CD8-positive, alpha-beta memory T cell (primary cell): ENCODE measurements at regions not wholly inside any gene's neighbourhood (a gene's known extent, or its start where the extent isn't known, plus 50 kb on each side); places are given as distances from the start of the nearest gene placed in this dataset.
"Not testable (repeated sequence)": the region's sequence is repeated elsewhere in the genome, so short reads cannot be mapped to it uniquely, and the experiment has no call there.

Source experiments
- CTCF ChIA-PET: fragments of 350-600 bp; sonication (Branson Sonifier 250); formaldehyde crosslinking; loops from one replicate; lab custom pipeline; 2021; ENCODE audit warnings: antibody characterized with exemption; lab: Charles Lee
- POLR2A ChIA-PET: fragments of 350-600 bp; sonication (Branson Sonifier 250); formaldehyde crosslinking; loops from one replicate; lab custom pipeline; 2021; ENCODE audit warnings: antibody characterized with exemption; lab: Charles Lee
- DNase-seq, 5 donors: peaks; one replicate each; pipeline versions ENCODE4 v3.0.0 to v3.0.0-alpha.2; 2020 to 2022; ENCODE audit warnings: mixed read lengths in 1 of 5
- H3K27ac ChIP-seq: one replicate; pipeline ENCODE4 v1.7.0; 2013; ENCODE audit warnings: low read depth, mild to moderate bottlenecking, low read length, moderate library complexity
- H3K27me3 ChIP-seq: 2 replicates; pipeline ENCODE4 v1.7.0; 2013; ENCODE audit warnings: low read length, mild to moderate bottlenecking; ENCODE audit not compliant: insufficient read depth, poor library complexity, severe bottlenecking
- H3K36me3 ChIP-seq: 2 replicates; pipeline ENCODE4 v1.7.0; 2013; ENCODE audit warnings: mild to moderate bottlenecking, low read length, moderate library complexity; ENCODE audit not compliant: insufficient read depth
- H3K4me1 ChIP-seq: 2 replicates; pipeline ENCODE4 v1.7.0; 2013; ENCODE audit warnings: mild to moderate bottlenecking, low read length, moderate library complexity; ENCODE audit not compliant: insufficient read depth
- H3K4me3 ChIP-seq: 2 replicates; pipeline ENCODE4 v1.7.0; 2013; ENCODE audit warnings: mild to moderate bottlenecking, low read length
- H3K9me3 ChIP-seq: 2 replicates; pipeline ENCODE4 v1.7.0; 2013; ENCODE audit warnings: mild to moderate bottlenecking, low read length
- H3K27ac Mint-ChIP-seq, 8 donors: one replicate each; pipeline ENCODE4 v1.8.0; 2020 to 2021; ENCODE audit warnings: mixed read lengths in 8 of 8, mild to moderate bottlenecking in 6 of 8, inconsistent platforms in 3 of 8, moderate library complexity in 3 of 8
- H3K27me3 Mint-ChIP-seq, 2 donors: one replicate each; pipeline ENCODE4 v1.8.0; 2020 to 2021; ENCODE audit warnings: mixed read lengths in 2 of 2, mild to moderate bottlenecking in 1 of 2, moderate library complexity in 1 of 2
- H3K36me3 Mint-ChIP-seq, 3 donors: one replicate each; pipeline ENCODE4 v1.8.0; 2020 to 2021; ENCODE audit warnings: mixed read lengths in 3 of 3, inconsistent platforms in 1 of 3, mild to moderate bottlenecking in 1 of 3
- H3K4me1 Mint-ChIP-seq, 3 donors: one replicate each; pipeline ENCODE4 v1.8.0; 2020 to 2021; ENCODE audit warnings: mixed read lengths in 3 of 3, inconsistent platforms in 1 of 3, mild to moderate bottlenecking in 1 of 3
- H3K4me3 Mint-ChIP-seq, 7 donors: one replicate each; pipeline ENCODE4 v1.8.0; 2020 to 2021; ENCODE audit warnings: mixed read lengths in 7 of 7, mild to moderate bottlenecking in 6 of 7, moderate library complexity in 4 of 7, inconsistent platforms in 2 of 7
- H3K9me3 Mint-ChIP-seq, 5 donors: one replicate each; pipeline ENCODE4 v1.8.0; 2020 to 2022; ENCODE audit warnings: mixed read lengths in 5 of 5, mild to moderate bottlenecking in 3 of 5, moderate library complexity in 2 of 5, inconsistent platforms in 1 of 5

- POLR2A ChIA-PET = no interaction called here
Observed at GRCh38 chrX:142873214-142873613, 152.5 kb upstream of the SPANXN4 start.

GRCh38 chrX:142884881-142885280 is 140.8 kb upstream of the SPANXN4 start:
- Mint-ChIP-seq H3K9me3 (peaks cover 0 to 9% (median 0%) of the 10 kb centered on the region in 5 donors), H3K4me3 (no peak overlapping the region), H3K36me3 (no peaks in the 10 kb centered on the region), H3K27me3 (no peaks in the 10 kb centered on the region), H3K27ac (no peak overlapping the region), H3K4me1 (no peaks in the 10 kb centered on the region)
- no peaks in the 10 kb centered on the region for H3K36me3 ChIP-seq
- no peaks in the 10 kb centered on the region for H3K9me3 ChIP-seq
- POLR2A ChIA-PET = no interaction called here
- H3K27ac ChIP-seq = no peak overlapping the region
- no peaks in the 10 kb centered on the region for H3K27me3 ChIP-seq
- no peak overlapping the region for H3K4me3 ChIP-seq
- H3K4me1 ChIP-seq = no peaks in the 10 kb centered on the region
- CTCF ChIA-PET = no interaction called here
- no peak for DNase-seq

More at GRCh38 chrX:142873214-142873613, 152.5 kb upstream of the SPANXN4 start:
- CTCF ChIA-PET = no interaction called here
- Histone ChIP-seq H3K4me3 (no peak overlapping the region), H3K27ac (no peak overlapping the region), H3K4me1 (no peaks in the 10 kb centered on the region), H3K36me3 (no peaks in the 10 kb centered on the region), H3K27me3 (no peaks in the 10 kb centered on the region), H3K9me3 (no peaks in the 10 kb centered on the region)
- peaks cover 0 to 11% (median 0%) of the 10 kb centered on the region in 5 donors for H3K9me3 Mint-ChIP-seq
- H3K27ac Mint-ChIP-seq = no peak overlapping the region
- H3K36me3 Mint-ChIP-seq = no peaks in the 10 kb centered on the region
- H3K27me3 Mint-ChIP-seq = peaks cover 0 to 5% of the 10 kb centered on the region in 2 donors
- DNase-seq = no peak
- no peaks in the 10 kb centered on the region for H3K4me1 Mint-ChIP-seq
- no peak overlapping the region for H3K4me3 Mint-ChIP-seq

- Mint-ChIP-seq H3K9me3 (peaks cover 0 to 1% (median 0%) of the 10 kb centered on the region in 5 donors), H3K36me3 (no peaks in the 10 kb centered on the region), H3K4me1 (no peaks in the 10 kb centered on the region), H3K27ac (no peak overlapping the region), H3K27me3 (no peaks in the 10 kb centered on the region), H3K4me3 (no peak overlapping the region)
- DNase-seq = no peak
- ChIA-PET CTCF (no interaction called here), POLR2A (no interaction called here)
- no peaks in the 10 kb centered on the region for H3K4me1 ChIP-seq
- H3K36me3 ChIP-seq = no peaks in the 10 kb centered on the region
- H3K27ac ChIP-seq = no peak overlapping the region
- no peak overlapping the region for H3K4me3 ChIP-seq
- no peaks in the 10 kb centered on the region for H3K27me3 ChIP-seq
- H3K9me3 ChIP-seq = no peaks in the 10 kb centered on the region
Observed at GRCh38 chrX:142891046-142891445, 134.7 kb upstream of the SPANXN4 start.

GRCh38 chrX:142898164-142898563 is 127.6 kb upstream of the SPANXN4 start:
- H3K27me3 Mint-ChIP-seq = no peaks in the 10 kb centered on the region
- no peaks in the 10 kb centered on the region for H3K9me3 ChIP-seq
- H3K9me3 Mint-ChIP-seq = peaks cover 0 to 4% (median 1%) of the 10 kb centered on the region in 5 donors
- CTCF ChIA-PET = no interaction called here
- no peaks in the 10 kb centered on the region for H3K4me1 Mint-ChIP-seq
- no peak for DNase-seq
- H3K27ac ChIP-seq = no peak overlapping the region
- no peaks in the 10 kb centered on the region for H3K27me3 ChIP-seq
- no peak overlapping the region for H3K4me3 Mint-ChIP-seq
- no peak overlapping the region for H3K4me3 ChIP-seq
- POLR2A ChIA-PET = no interaction called here
- no peaks in the 10 kb centered on the region for H3K36me3 ChIP-seq
- H3K27ac Mint-ChIP-seq = no peak overlapping the region
- no peaks in the 10 kb centered on the region for H3K36me3 Mint-ChIP-seq
- H3K4me1 ChIP-seq = no peaks in the 10 kb centered on the region

DNA sequence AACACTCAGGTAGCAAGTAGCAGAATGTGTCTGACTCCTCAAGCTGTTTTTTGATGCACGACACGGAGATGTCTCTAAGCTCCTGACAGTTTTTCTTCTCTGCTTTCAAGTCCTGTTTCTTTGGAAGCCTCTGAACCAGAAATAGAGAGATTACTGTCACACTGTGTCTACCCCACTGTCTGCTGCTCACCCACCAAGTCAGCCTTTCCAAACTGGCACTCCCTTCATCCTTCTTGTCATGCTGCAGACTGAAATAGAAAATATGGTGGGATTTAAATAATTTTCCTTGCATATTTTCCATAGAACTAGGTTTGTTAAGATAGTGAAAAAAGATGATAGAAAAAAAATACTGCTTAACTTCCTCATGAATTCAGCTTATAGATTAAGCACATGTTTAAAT is 102.5 kb upstream of the SPANXN4 start:
- H3K27ac Mint-ChIP-seq = no peak overlapping the region
- CTCF ChIA-PET = no interaction called here
- DNase-seq = no peak
- H3K4me3 ChIP-seq = no peak overlapping the region
- POLR2A ChIA-PET = no interaction called here
- H3K9me3 Mint-ChIP-seq = peaks cover 0 to 4% (median 0%) of the 10 kb centered on the region in 5 donors
- H3K36me3 Mint-ChIP-seq = no peaks in the 10 kb centered on the region
- no peak overlapping the region for H3K4me3 Mint-ChIP-seq
- H3K27me3 ChIP-seq = no peaks in the 10 kb centered on the region
- no peaks in the 10 kb centered on the region for H3K27me3 Mint-ChIP-seq
- H3K27ac ChIP-seq = no peak overlapping the region
- H3K36me3 ChIP-seq = no peaks in the 10 kb centered on the region
- no peaks in the 10 kb centered on the region for H3K4me1 Mint-ChIP-seq
- H3K4me1 ChIP-seq = no peaks in the 10 kb centered on the region
- no peaks in the 10 kb centered on the region for H3K9me3 ChIP-seq

DNA sequence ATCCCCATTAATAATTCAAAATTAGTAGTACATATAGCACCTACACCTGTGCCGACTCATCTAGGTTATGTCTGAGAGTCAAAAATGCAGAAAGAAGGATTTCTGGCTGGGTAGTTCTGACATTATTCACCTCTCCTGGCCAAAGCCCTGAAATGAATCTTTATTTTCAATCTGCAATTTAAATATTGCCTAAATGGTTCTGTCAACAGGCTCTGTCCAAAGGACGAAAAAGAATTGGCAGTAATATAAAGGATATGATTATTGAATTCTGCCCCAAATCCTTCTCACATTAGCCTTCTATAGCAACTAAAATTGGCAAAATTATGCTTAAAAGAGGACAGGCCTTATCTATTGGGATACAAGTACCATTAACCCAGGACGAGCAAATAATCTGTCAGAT is 86.9 kb upstream of the SPANXN4 start:
- Mint-ChIP-seq H3K4me3 (no peak overlapping the region), H3K36me3 (no peaks in the 10 kb centered on the region), H3K27me3 (peaks cover 0 to 2% of the 10 kb centered on the region in 2 donors), H3K9me3 (peaks cover 0 to 3% (median 0%) of the 10 kb centered on the region in 5 donors), H3K4me1 (no peaks in the 10 kb centered on the region), H3K27ac (no peak overlapping the region)
- Histone ChIP-seq H3K9me3 (no peaks in the 10 kb centered on the region), H3K4me3 (no peak overlapping the region), H3K27ac (no peak overlapping the region), H3K27me3 (no peaks in the 10 kb centered on the region), H3K4me1 (no peaks in the 10 kb centered on the region), H3K36me3 (no peaks in the 10 kb centered on the region)
- no peak for DNase-seq
- CTCF ChIA-PET = no interaction called here
- POLR2A ChIA-PET = no interaction called here

- POLR2A ChIA-PET, H3K36me3 Mint-ChIP-seq: not testable (repeated sequence)
Observed at GRCh38 chrX:142972147-142972809, 53.5 kb upstream of the SPANXN4 start.

More at GRCh38 chrX:142972147-142972809, 53.5 kb upstream of the SPANXN4 start:
- H3K4me3 ChIP-seq, H3K27ac Mint-ChIP-seq, H3K27ac ChIP-seq, DNase-seq, H3K4me1 Mint-ChIP-seq, H3K4me3 Mint-ChIP-seq, H3K27me3 ChIP-seq, H3K27me3 Mint-ChIP-seq, H3K4me1 ChIP-seq, H3K9me3 ChIP-seq, H3K36me3 ChIP-seq, CTCF ChIA-PET: not testable (repeated sequence)
- H3K9me3 Mint-ChIP-seq = peaks cover 0 to 13% (median 4%) of the 10 kb centered on the region in 5 donors
